Thyroid gland (tissue), 4 donors: ENCODE measurements at regions not wholly inside any gene's neighbourhood (a gene's known extent, or its start where the extent isn't known, plus 50 kb on each side); places are given as distances from the start of the nearest gene placed in this dataset.

Experiments
- POLR2A ChIP-seq, 2 donors: fragments of 450-650 bp; IDR thresholded peaks; one replicate each; pipeline ENCODE4 v1.6.1; 2017; ENCODE audit warnings: antibody characterized with exemption in 2 of 2, mild to moderate bottlenecking in 2 of 2, moderate library complexity in 1 of 2
- TF ChIP-seq, protein P1 (sequence below), 6 experiments: fragments of 200-600 bp in 3 of 6; fragments of 450-650 bp in 3 of 6; sonication (generic) in 3 of 6; IDR thresholded peaks; one replicate each; pipeline ENCODE4 v1.5.1; 2016 to 2019; ENCODE audit warnings: antibody characterized with exemption in 6 of 6, mild to moderate bottlenecking in 2 of 6, inconsistent platforms in 1 of 6, moderate library complexity in 1 of 6

DNA sequence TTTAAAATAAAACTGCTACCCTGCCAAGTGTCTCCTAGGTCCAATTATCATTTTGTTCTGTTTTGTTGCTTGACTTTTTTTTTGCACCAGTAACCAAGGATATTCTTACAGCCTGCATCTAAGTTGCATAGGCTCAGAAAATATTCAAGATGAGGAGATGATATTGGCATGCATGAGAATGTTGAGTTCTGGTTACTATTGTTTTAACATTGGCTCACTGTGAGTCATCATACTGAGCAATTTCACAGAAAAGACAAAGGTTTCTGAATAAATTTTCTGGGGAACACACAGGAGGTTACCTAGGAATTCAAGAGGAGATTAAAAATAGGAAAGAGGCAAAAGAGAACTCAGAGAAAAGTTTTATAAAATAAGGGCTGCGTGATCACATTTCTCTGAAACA is 84.8 kb upstream of the POU3F3 start:
- TF ChIP-seq, protein P1, sequence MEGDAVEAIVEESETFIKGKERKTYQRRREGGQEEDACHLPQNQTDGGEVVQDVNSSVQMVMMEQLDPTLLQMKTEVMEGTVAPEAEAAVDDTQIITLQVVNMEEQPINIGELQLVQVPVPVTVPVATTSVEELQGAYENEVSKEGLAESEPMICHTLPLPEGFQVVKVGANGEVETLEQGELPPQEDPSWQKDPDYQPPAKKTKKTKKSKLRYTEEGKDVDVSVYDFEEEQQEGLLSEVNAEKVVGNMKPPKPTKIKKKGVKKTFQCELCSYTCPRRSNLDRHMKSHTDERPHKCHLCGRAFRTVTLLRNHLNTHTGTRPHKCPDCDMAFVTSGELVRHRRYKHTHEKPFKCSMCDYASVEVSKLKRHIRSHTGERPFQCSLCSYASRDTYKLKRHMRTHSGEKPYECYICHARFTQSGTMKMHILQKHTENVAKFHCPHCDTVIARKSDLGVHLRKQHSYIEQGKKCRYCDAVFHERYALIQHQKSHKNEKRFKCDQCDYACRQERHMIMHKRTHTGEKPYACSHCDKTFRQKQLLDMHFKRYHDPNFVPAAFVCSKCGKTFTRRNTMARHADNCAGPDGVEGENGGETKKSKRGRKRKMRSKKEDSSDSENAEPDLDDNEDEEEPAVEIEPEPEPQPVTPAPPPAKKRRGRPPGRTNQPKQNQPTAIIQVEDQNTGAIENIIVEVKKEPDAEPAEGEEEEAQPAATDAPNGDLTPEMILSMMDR (IDR thresholded peaks at IDR 0.05): no peak
- no peak for TF ChIP-seq POLR2A (IDR thresholded peaks at IDR 0.05)
